GM19397 (cell line): ENCODE measurements at regions not wholly inside any gene's neighbourhood (a gene's known extent, or its start where the extent isn't known, plus 50 kb on each side); places are given as distances from the start of the nearest gene placed in this dataset.

Experiments used
- ATAC-seq: cut with Tn5 transposase; IDR thresholded peaks from one replicate; pipeline ENCODE4 v1.9.1; 2021; ENCODE audit warnings: mild to moderate bottlenecking, moderate library complexity; ENCODE audit not compliant: unreplicated experiment

DNA sequence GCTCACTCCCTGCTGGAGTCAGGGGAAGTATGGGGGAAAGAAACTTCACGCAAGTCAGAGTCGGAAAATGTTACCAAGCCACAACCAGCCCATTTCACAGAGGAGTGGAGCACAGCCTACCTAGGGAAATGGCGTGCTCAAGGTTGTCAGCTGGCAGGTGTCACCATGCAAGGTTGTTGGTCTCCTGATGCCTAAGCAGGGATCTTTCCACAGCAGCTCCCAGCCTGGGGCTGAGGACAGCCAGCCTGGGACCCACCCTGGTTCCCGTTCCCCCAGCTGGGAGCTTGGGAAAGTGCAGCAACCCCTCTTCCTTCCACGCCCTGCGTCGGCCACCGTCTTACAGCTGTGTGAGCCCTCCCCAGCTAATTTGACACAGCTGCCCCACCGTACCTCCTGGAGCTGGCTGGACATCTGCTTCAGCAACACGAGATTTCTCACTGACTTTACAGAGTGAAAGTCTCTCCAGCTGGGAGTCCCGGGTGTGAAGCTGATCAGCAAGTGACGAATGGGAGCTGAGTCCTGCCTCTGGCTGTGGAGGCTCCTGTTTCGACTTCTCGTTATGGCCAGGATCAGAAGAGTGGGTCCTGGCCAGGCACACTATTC, 224.6 kb upstream of the RAB4A start:
- no peak for ATAC-seq

DNA sequence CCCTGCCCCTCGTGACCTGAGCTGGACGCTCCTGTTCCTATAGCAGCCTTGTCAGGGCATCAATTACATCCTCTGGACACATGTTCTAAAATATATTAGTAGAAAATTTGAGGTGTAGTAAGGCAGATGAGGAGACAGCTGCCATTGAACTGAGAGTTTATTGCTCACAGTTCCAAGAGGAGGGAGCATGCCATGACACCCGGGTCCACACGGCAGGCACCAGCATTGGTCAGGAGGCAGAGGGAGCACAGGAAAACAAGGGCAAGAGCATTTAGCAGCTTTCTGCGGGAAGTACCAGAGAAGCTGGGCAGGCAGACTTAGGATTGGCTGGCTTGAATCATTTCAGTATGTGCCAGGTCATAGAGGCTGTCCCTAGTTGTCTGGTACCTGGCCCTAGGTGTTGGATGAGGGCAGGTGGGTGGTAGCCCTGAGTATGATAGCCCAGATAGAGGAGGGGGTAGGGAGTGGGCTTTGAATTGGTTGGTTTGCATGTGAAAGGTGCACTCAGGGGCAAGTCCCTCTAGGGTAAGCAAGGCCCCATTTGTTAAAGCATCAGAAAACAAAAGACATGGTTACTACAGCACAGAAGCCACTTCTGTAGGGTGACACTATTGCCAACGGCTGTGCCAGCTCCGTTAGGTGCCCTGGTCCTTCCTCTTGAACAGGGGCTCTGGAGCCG, 223.6 kb upstream of the RAB4A start:
- ATAC-seq, result no peak

DNA sequence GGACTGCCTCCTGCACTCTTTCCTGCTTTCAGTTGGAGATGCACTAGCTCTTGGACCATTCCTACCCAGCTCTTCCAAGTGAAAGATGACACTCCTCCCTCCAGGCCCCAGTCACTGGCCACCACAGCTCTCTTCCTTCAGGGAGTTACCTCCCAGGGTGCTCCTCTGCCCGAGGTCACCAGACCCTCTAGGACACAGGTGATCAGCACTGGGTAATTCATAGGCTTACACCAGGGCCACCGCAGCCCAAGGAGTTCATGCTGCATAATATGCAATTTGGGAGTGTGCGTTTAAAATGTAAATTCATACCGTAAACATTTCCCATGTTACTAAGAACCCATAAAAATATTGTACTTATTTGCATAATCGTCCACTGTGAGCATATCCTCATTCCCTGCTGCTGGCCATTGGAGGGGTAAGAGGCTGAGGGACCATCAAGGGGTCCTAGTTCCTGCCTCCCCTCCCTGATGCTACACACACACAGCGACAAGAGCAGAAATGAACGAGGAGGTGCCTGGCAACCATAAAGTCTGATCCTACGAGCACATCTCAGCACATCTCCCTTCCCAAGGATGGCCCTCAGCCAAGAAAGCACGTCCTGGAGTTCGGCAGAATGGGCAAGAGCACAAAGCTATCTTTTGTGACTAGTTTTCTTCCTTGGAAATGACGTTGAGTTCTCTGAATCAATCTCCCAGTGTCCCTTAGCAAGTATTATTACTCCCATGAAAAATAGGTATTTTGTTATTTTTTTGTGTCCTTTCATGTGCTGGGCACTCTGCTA, 222.9 kb upstream of the RAB4A start:
- no peak for ATAC-seq

DNA sequence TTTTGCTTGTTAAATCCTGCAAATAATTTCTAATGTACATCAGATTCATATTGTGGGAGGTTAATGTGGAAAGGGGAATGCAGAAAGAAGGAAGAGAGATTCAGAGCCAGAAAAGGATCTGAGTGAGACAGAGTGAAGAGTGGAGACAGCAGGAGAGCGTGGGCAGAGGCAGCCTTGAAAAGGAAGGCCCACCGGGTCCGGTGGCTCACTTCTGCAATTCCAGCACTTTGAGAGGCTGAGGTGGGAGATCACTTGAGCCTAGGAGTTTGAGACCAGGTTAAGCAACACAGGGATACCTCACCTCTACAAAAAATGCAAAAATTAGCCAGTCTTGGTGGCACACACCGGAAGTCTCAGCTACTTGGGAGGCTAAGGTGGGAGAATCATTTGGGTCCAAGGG, 222.0 kb upstream of the RAB4A start:
- ATAC-seq, result no peak

DNA sequence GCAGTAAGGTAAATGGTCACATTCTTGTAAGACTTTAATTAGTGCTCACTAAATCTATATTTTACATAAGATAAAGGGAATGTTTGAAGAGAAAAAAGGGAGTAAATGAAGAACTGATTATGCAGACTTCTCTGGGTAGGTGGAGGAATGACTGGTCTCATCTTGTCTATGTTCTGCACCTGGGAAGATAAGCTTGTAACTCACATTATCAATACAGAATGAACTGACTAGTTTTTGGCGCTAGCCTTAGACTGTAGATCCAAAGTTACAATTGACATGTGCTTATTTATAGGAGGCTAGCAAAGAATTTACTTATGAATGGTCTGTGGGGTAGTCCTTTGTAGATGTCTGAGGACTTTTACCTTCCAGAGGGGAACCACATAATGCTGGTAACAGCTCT, 214.9 kb upstream of the RAB4A start:
- ATAC-seq, result no peak

DNA sequence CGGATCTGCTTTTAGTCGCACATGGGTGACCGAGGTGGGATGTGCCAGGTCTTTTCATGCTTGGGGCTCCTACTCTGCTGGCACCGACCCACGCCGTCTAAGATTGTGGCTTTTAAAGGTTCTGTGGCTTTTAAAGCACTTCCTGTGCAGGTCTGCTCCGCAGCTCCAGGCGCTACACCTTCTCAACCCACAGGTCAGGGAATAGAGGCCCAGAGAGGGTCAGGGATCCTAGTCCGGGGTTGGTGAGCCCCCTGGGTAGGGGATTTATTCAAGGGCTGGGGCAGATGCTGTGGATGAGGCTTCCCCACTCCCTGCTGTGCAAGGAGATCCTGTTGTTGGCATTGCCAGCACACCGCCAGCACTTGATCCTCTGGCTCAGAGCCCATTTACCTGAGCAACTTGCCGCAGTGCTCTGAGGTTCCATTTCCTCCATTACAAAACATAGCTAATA, 212.8 kb upstream of the RAB4A start:
- no peak for ATAC-seq

DNA sequence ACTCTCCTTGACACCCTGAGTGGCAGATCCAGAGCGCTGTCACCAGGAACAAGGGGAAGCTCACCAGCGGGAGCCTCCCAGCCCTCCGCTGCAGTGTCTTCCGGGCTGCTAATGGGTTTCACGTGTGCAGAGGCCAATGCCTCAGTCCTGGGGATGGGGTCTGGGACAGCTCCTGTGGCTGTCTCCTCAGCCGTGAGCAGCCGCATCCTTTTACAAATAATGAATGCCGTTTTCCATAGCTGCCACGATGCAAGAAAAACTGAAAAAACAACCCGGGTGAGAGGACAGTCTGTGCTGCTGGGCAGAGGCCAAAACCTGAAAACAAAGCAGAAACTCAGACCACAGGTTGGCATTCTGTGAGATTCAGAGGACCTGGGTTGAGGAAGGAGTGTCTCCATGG, 212.2 kb upstream of the RAB4A start:
- no peak for ATAC-seq

DNA sequence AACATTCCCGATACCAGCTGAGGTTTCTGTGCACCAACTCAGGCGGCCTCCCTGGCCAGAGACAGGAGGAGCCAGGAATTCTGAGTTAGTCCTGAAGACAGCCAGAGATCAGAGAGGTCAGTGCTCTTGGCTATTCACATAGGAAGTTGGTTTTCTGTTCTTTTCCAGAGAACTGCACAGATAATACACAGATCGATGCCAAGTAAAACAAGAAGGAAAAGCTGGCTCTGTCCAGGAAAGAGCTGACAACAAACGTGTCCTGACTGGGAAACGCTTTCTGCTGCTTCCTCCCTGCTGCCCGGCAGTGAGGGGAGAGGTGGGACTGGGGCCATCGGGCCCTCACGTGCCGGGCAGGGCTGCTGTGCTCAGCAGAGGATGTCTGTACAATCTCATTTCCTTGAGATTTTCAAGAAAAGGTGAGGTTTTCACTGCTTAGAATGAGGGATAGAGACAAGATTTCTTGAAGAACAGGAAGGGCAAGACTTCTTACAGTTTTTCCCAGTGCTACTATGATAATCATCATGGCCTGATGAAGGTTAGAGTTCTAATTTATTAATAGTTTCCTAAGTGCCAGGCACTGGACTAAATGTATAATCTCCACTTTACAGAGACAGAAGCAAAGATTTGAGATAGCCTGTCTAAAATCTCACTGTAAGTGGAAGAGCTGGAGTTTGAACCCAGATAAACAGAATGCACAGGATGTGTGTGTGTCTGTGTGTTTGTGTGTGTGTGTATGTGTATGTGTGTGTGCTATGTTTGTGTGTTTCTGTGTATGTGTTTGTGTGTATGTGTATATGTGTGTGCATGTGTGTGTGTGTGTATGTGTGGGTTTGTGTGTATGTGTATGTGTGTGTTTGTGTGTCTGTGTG, 211.0 kb upstream of the RAB4A start:
- no peak for ATAC-seq

DNA sequence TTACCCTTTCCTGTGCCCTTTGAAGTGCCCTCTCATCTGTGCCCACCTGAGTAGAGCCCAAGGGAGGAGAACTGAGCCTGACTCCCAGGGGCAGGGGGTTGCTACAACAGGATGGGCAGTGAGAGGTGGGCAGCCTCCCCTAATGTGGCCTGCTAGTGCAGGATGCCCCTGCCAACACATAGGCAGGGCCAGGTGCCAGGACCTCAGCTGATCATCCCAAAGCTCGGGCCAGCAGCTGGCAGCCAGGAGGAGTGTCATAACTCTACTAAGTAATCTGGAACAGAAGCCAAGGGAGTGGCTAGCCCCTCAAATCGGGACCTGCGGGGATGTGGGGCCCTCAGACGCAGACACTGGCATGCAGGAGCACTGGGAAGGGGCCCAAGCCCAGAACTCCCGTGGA, 208.8 kb upstream of the RAB4A start:
- ATAC-seq, result no peak

DNA sequence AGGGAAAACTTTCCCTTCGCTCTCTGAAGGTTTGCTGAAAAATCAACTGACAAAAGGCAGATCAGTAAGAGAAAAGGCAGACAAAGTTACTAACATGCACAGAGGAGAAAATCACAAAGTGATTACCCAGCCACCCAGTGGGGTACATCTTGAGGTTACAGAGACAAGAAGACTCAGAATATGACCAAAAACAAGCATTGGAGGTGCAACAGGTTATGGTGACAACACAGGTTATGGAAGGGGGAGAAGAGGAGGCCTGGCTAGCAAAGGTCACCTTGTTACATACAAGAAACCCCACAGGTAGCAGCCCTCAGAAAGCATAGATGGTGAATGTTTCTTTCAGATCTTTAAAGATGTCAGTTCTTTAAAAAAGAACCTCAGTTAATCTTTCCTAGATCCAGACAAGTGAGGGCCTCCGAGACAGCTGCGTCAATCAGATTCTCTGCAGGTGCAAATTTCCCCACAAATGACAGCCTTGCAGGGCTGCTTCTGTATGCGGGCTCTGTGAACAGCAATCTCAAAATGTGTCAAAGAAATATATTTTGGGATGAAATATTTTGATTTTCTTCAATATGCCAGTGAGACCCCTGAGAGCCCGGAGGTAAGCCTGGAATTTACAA, 207.6 kb upstream of the RAB4A start:
- no peak for ATAC-seq

DNA sequence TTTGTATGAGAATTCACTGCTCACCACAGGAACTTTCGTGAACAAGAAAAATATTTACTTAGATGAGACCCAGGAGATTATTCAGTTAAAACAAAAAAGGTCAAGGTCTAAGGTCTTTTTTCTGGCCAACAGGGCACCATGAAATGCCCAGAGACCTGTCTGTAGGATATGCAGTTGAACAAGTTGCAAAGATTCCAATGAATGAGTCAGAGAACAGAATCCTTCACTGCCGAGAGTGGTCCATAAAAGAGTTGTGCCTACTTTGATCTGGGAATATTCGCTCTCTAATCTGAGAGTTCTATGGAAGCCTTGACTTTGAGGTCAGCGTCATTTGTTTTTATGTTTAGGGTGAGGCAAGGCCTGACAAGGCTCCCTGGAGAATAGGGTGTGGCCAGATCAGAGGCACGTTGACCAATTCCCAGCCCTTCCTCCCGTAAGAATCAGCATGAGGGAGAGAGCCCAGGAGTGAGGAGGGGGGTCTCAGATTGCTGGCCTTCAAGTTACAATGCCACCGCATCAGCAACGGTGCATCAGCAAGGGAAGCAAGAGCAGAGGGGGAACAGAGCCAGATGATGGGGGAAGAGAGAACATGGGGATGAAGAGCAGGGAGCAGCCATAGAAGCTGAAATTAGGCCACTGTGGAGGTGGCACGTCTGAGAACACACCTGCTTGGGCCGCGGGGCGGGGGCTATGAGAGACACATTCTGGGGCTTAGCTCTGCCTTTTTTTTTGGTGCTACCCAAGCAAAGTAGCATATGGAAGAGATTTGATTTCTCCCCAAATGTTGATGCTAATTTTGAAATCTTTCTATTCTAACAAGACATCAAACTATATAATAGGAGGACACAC, 206.4 kb upstream of the RAB4A start:
- no peak for ATAC-seq

DNA sequence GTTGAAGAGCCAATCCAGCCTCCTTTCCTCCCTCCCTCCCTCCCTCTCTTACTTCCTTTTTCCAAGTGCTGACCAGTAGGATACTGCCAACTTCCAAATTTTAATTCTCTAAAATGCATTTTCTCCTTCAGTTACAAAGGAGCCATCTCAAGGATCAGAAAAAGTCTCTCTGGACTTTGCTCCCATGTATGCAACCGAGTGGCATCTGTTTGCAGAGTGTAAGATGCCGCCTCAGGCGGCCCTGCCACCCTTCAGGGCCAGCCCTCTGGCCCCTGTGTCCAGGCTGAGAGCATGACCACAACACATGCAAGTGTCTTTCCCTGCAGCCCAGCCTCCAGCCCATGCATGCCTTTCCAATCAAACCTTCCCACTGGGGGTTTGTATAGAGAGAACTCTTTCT, 205.3 kb upstream of the RAB4A start:
- ATAC-seq, result no peak

DNA sequence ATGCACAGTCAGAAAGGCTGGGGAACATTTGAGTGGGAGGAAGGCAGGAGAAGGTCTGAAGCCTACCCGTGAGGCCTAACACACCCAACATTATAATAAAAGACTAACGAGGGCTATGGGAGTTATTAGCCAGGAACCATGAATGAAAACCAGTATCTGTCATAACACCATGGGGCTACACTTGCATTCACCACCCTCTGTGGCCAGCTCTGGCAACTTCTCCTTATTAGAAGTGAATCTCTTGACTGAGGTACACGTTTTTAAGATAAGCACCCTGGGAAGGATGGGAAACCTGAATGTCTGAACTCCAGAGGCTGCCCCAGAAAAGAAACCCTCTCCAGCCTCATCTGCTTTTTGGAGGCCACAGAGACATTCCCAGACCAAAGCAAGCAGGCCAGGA, 204.3 kb upstream of the RAB4A start:
- ATAC-seq, result no peak

DNA sequence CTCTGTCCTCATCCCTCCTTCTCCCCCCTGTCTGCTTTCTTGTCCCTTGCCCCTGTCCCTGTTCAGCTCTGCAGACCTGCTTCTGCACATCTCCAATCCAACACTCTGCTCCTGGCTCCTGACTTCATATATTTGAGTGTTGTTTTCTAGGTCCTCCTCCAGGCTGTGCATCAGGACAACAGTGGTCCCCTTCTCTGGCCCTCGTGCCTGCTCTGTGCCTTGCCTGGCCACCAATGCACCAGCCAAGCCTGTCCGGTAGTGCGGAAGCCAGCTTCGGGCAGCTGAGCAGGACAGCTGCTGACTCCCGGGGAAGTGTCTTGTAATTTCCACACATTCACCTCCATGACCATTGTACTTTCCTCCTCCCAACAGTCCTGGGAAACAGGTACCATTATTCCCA, 203.4 kb upstream of the RAB4A start:
- no peak for ATAC-seq

DNA sequence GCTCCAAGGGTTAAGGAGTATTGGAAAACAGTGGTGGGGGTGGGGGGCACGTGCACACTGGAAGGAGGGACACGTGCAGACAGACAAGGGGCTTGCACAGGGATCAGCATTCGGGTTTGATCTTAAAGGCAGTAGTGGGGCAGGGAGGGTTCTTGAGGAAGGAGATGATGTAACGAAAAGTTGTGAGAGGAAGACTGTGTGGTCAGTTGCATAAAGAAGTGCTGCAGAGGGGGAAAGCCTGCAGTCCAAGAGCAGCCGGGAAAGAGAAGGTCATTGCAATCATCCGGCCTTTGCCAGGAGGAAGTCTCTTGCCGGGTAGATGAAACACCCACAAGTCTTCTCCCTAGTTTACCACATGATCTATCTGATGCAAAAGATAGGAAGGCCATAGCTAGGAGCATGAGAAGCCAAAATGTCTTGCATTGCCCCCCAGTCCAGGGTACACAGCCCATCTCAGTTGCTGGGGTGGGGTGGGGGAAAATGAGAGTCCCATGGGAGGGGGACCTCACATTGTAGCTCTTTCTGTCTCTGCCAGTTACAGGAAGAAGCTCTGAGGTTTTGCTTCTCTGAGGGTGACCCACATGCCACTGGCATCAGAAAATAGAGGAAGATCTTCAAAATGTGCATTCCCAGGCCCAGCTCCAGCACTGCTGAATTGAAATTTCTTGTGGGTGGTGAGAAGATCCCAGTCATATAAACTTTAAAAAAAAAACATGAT, 202.5 kb upstream of the RAB4A start:
- ATAC-seq, result no peak

DNA sequence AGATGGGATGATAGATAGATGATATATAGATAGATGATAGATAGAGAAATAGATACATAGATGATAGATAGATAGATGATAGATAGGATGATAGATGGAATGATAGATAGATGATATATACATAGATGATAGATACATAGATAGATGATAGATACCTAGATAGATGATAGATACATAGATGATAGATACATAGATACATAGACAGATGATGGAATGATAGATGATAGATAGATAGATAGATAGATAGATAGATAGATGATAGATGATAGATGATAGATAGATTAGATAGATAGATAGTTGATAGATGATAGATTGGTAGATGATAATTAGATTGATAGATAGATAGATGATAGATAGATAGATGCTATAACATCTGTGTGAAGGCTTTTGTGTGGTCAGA, 201.7 kb upstream of the RAB4A start:
- no peak for ATAC-seq

DNA sequence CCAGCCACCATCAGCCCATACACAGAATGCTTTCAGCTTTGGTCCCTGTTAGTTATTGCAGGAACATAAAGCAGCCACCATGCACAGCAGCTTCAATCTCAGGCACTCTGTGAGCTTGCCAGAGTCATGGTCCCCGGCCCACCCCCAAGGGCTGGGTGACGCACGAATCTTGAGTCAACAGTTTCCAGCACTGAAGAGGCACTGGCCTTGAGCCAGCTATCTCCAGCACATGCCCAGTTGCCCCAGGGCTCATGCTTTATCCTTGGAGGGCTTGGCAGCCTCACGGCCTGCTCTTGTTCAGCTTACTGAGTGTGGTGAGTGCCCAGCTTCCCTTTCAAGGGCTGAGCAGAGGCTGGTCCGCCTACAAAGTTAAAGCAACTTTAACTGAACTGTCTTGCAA, 200.7 kb upstream of the RAB4A start:
- ATAC-seq, result no peak

DNA sequence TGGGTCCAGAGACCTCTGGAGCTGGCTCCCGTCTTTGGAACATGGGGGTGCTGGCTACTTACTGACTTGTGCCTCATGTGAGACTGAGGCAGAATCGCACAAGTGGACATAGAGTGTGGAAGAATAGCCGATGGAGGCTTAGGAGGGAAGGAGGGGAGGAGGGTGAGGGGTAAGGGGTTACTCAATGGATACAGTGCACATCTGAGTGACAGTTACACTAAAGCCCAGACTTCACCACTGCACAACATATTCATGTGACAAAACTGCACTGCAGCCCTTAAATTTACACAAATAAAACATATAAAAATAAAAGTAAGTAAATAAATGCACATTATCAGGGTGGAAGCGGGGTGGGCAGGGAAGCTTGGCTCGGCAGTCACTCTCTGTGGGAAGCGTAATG, 197.7 kb upstream of the RAB4A start:
- no peak for ATAC-seq

DNA sequence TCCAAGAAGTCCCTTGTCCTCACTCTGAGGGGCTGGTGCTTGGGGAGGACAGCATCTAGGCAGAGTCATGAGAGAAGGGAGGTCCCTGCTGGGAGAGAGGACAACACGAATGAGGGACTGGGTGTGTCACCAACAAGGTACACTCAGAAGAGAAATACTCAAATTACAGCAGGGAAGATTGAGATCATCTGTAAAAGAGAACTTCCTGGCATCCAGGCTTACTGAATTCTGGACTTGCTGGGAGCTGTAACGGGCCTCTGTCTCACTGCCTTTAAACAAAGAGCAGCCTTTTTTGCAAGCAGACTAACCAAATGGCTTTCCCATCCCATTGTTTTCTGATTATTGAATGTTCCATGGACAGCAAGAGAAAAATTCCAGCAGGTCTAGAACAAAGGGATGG, 195.7 kb upstream of the RAB4A start:
- ATAC-seq, result no peak
